ENCODE measurements at regions not wholly inside any gene's neighbourhood (a gene's known extent, or its start where the extent isn't known, plus 50 kb on each side); places are given as distances from the start of the nearest gene placed in this dataset.

DNA sequence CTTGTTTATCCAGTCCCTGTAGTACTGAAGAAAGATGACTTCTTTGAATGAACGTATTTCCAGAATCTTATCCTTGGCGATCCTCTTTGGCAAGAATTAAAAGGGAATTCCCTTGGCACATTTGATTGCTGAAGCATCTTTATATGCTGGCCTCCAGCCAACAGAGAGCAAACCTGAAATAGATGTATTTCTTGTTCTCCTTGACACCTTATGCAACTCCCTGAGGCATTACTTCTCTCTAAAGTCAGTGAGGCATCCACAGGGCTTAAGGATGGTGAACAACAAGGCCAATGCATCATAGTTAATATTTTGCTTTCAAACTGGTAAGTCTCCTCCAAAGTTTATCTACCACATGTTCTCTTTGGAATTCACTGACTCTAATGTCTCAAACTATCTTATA lies 450.9 kb upstream of the THRB start:
- no peak for DNase-seq

GRCh38 chr3:24947103-24947502 lies 452.5 kb upstream of the THRB start:
- no peak for DNase-seq

DNA sequence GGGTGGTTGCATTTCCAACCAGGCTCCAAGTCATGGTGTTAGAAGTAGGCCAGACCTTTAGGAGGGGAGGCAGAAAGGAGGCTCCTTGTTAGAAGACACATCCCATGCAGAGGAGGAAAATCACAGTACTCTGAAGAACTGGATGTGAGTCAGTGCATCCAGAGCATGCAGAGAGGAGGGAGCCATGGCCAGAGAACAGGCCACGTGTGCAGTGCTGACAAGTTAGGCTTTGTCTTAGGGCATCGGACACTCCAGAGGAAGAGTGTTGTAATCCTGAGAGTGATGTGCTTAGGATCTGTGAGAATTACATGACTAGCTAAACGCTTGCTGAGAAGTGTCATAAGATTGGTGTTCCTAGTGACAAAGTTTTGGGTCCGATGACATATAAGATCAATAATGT lies 456.5 kb upstream of the THRB start:
- DNase-seq, result no peak

DNA sequence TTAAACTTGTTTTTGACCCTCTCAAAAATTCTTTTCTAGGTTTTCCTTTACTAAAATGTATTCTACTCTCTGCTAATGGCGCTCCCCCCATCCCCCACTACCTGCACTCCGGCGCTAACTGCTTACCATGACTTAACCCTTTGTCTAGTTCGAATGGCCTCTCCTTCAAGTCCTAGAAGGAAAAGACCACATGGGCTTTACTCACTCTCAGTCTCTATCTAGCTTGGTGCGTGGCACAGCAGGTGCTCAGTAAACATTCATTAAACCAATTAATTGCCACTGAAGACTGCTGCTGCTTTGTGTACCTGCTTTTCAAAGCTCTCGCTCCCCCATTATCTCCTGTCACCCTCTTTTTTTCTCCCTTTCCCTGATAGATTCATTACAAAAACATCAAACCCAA lies 457.7 kb upstream of the THRB start:
- no peak for DNase-seq

DNA sequence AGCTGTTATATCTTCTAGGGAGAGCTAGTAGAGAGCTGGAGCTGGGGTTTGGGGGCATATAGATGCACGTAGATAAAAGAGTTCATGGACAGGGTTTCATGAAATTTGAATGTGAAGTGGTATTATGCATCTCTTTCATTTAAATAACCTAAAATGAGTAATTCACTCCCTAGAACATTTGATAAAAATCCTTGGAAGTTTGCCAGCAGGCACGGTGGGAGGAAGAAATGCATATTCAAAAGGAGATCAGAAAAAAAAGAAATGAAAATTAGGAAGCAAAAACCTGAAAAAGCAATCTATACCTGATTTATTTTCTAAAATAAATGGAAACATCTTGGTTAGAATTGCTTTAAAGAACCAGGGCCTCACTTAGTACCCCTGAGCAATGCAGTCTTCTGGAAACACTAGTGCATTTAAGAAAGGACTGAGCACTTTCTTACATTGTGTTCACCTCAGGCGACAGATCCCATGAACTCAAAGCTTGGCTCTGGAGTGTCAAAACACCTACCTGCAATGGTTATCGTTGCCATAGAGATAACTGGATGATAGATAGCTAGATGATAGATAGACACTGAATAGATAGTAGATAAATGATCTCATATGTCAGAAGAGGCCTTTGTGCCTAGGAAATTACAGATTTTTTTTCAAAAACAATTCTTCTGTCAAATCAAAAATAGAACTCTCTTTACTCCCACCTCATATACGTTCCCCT lies 458.6 kb upstream of the THRB start:
- no peak for DNase-seq

DNA sequence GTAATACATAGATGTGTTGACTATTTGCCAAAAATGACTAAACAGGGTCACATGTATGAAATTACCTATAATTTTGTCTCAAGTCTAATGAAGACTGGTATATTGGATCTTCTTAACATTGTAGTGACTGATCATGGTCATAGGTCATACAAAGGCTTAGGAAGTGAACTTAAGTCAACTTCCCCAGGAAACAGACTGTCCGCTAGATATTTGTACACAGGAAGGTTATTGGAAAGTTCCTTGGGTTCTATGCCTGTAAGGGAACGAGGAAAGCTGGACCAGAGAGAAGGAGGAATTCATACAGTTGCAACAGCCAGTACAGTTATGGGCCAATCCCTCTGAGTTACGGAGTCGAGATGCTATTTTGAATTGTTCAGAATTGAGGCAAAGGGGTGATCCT lies 462.0 kb upstream of the THRB start:
- no peak for DNase-seq

GRCh38 chr3:24958271-24958670 lies 463.6 kb upstream of the THRB start:
- DNase-seq, result no peak

- no peak for DNase-seq
Measured at GRCh38 chr3:24958910-24959447, 464.3 kb upstream of the THRB start.

DNA sequence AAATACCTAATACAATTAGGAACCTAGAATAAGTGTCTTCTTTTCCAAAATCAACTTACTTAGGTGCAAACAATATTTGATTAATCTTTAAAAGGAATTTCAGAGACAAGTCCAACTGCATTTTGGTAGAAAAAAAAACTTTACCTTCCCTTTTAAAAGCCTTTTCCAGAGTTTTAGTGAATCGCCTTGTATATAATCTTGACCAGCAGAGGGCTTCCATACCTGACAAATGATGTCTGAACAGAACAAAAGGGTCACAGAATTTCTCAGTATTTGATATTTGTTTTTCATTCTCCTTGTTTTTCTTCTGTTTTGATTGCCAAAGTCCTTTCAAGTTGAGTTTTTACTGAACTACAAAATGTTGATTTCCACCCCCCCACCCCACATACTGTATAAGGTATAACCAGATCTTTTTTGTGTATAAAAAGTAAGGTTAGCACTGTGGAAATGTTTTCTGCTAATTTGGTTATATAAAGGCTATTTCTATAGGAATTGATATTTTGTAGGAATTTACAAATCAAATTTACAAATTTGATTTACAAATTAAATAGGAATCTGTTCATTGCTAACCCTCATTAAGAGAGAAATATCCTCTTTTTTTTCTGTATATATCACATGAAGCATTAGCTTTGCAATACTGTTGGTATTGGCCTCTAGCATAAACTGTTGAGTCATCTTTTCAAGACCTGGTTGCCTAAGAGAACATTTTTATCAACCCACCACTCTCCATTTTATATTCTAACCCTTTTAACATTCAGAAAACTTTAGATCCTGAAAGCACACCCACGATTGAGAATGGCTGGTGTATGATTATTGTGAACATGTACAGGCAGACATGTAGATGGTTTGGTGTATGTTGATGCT lies 464.1 kb upstream of the RARB start:
- DNase-seq, result no peak

DNA sequence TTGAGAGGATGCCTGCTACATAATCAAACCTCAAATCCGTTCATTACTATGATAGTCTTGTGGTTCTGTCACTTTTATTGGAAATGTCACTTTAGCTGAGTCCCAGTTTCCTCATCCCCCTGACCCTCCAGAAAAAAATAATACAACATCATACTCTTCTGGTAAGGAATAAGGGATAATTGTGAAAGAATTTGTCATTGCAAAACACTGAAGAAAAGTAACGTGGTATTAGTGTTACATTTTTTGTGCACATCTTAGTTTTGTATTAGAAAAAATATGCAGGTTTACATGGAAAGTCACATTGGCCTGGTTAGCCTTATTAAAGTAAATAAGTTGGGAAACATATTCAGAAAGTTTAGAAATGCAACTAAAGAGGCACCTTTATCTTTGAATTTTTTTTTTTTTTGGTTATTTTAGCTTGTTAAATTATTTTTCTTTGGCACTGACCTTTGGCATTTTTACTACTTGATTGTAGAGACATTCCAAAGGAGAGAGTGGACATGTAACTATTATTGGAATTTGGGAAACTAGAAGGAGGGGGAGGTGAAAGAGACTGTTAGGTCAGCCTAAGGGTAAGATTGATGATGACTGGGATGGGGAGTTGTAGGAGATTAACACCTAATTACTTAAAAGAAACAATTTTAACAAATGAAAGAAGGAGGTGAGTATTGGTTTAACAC lies 462.2 kb upstream of the RARB start:
- no peak for DNase-seq

DNA sequence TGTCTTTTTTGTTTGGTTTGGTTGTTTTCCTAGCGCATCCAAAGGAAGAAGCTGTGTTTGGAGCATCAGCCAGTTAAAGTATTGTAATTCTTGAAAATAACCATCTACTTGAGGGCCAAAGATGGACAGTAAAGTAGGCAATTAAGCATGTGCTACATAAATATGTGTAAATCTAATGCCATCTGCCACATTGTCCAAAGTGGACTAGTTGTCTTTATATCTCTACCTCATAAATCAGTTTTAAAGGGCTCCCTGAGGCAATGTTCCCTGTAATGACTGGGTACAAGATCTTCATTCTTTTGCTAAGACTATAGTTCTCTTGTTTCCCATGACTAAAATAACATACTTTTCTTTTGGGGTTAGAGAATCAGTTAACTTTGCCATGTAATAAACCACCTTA lies 460.0 kb upstream of the RARB start:
- no peak for DNase-seq

- DNase-seq, result no peak
Measured at GRCh38 chr3:24972491-24972890, 455.6 kb upstream of the RARB start.

DNA sequence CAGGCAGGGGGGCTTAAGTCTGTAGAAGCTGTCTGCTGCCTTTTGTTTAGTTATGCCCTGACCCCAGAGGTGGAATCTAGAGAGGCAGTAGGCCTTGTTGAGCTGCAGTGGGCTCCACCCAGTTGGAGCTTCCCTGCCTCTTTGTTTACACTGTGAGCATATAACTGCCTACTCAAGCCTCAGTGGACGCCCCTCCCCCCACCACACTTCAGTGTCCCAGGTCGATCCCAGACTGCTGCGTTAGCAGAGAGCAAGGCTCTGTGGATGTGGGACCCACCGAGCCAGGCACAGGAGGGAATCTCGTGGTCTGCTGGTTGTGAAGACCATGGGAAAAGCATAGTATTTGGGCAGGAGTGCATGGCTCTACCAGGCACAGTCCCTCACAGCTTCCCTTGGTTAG lies 446.8 kb upstream of the RARB start:
- no peak for DNase-seq

DNA sequence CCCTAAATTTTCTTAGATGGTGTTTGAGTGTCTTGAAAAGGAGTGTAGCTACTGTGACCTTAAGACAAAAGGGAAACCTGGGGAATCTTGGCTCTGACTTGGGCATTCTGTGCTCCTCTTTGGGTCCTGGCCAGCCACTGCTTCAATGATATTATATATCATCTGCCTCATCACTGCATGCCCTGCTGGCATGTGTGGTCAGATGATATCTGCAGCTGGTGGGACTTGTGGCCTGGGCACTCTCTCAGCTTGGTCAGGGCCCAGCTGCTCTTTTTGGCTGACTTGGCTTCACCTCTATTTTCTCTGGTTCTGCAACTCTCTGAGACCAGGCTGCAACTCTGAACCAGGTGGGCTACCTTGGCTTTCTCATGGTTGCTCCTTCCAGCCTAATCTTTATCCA lies 446.1 kb upstream of the RARB start:
- DNase-seq, result no peak

DNA sequence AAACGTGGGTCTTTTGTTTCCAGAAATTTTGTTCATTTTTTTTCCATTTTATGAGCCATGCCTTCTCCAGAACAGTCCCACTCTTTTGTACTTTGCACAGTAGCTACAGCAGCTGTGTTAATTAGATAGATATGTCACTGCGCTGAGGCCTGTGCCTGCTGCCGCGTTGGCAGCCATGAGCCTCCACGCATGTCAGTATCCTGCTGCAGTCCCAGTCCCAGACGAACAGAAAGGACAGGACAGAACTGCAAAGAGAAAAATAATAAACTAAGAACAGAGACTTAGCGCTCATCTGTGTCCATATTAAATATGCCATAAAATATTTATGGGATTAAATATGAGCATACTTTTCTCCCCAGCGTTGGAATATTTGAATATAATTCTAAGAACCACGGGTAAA lies 442.4 kb upstream of the RARB start:
- no peak for DNase-seq

DNA sequence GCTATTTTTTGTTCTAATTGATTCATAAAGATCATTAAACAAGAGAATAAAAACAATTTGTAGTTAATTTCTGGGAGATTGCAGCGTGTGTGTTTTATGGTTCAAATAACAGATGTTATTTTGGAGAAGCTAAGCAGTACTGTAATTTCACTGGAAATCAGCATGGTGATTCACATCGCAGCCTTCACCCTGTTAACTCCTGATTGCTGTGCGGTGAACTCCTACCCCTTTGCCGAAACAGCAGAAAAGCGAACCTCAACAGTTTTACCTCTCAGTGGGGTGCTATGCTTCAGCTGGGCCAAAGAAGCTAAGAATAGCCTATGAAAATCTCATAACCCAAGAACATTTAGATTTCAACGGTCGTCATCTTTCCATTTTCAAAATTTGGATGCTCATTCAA lies 441.5 kb upstream of the RARB start:
- DNase-seq, result no peak

GRCh38 chr3:24999357-24999756 lies 428.7 kb upstream of the RARB start:
- no peak for DNase-seq

- DNase-seq, result no peak
Measured at GRCh38 chr3:25000971-25001591, 427.0 kb upstream of the RARB start.

DNA sequence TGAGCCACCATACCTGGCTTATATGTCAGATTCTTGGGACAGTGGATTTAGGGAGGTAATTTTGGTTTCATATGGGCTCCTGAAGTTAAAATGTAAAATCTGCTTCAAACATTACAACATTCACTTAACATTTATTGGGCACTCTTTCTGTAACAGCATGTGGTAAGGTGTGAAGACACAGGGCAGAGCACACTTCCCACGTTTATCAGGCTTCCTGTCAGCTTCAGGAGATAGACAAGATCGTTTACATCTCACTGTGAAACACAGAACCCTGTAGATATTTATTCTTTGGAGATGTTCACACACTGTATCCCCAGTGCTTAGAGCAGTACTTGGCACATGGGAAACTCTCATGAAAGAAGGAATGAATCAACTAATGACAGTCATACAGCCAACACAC lies 426.0 kb upstream of the RARB start:
- no peak for DNase-seq

DNA sequence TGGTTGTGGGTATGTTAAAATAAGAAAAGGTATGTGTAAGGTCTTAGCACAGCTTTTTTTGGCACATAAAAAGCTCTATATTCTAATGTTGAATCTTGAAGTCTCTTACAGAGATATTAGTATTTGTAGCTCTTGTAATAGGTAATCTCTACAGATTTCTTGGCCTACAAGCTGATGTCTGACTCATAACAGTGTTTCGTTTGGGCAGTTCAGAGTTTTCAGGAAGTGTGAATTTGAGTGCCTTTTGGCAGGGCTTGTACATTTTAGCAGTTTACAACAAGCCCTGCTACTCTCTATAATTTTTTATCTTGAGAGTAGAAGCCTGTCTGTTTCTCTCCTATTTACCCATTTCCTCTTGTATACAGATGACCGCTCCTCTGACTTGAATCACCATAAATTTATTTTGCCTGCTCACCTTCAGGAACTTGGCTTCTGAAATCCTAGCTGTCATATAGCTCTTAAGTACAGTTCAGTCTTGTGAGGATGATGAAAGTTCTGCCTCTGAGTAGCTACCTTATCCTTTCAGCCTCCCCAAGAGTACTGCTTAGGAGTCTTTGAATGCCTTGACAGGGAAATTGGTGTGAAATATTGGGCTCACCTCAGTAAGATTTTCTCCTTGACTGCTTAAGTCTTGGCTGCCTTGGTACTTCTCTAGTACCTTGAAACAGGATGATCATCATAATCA lies 419.9 kb upstream of the RARB start:
- no peak for DNase-seq

GRCh38 chr3:25009665-25010064 lies 418.4 kb upstream of the RARB start:
- no peak for DNase-seq

- DNase-seq, result no peak
Measured at GRCh38 chr3:25015599-25015998, 412.5 kb upstream of the RARB start.

DNA sequence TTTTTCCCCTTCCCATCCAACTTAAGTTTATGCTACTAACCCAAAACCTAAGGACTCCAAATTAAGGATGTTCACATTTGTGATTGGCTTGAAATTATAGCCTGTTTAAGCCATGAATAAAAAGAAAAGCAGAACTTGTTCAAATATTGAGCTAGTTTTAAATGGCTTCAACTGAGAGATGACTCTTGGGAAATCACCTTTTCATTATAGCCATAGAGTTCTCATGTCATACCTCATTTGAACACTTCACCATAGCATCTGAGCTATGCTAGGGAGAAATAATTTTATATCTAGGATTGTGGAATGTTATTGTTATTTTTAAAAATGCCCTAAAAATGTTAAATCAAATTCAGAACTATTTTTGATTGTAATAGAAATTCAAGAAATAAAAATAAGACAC lies 409.2 kb upstream of the RARB start:
- DNase-seq, result no peak
